ENCODE measurements at regions not wholly inside any gene's neighbourhood (a gene's known extent, or its start where the extent isn't known, plus 50 kb on each side); places are given as distances from the start of the nearest gene placed in this dataset.
A peak's percentile ranks its signal among the peaks of the same experiment; 100 is the strongest.

DNA sequence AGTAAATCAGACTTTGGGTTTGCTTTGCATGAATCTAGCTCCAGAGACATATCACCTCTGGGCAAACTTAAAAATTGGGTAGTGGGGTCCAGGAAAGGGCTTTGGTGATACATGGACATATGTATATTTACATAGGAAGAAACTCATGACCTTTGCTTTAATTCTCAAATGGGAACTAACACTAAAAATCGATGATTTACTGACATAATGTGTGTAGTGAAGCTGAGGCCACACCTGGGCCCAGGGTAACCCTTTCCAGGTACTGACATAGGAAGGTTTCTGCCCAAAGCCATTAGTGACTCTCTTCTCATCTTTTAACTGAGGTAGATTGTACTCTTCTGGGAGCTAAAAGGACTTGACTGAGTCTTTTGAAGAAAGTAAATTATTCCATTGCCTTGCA lies 411.2 kb upstream of the TBL1XR1 start:
- H3K27me3 Mint-ChIP-seq (ENCODE audit: unreplicated experiment) = no peaks in the 10 kb centered on the region
- H3K36me3 Mint-ChIP-seq (ENCODE audit: unreplicated experiment) = peaks cover 2% of the 10 kb centered on the region
- peaks cover 3% of the 10 kb centered on the region for H3K9me3 Mint-ChIP-seq (ENCODE audit: unreplicated experiment)
- TF ChIP-seq, protein P1, sequence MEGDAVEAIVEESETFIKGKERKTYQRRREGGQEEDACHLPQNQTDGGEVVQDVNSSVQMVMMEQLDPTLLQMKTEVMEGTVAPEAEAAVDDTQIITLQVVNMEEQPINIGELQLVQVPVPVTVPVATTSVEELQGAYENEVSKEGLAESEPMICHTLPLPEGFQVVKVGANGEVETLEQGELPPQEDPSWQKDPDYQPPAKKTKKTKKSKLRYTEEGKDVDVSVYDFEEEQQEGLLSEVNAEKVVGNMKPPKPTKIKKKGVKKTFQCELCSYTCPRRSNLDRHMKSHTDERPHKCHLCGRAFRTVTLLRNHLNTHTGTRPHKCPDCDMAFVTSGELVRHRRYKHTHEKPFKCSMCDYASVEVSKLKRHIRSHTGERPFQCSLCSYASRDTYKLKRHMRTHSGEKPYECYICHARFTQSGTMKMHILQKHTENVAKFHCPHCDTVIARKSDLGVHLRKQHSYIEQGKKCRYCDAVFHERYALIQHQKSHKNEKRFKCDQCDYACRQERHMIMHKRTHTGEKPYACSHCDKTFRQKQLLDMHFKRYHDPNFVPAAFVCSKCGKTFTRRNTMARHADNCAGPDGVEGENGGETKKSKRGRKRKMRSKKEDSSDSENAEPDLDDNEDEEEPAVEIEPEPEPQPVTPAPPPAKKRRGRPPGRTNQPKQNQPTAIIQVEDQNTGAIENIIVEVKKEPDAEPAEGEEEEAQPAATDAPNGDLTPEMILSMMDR (IDR thresholded peaks at IDR 0.05) = no peak
- no peak overlapping the region for H3K4me3 Mint-ChIP-seq (ENCODE audit: unreplicated experiment)
- H3K4me1 Mint-ChIP-seq (ENCODE audit: unreplicated experiment) = peaks cover 63% of the 10 kb centered on the region
- H3K27ac Mint-ChIP-seq (ENCODE audit: unreplicated experiment) = no peak overlapping the region
- DNase-seq (ENCODE audit: extremely low spot score, unreplicated experiment) = no peak

DNA sequence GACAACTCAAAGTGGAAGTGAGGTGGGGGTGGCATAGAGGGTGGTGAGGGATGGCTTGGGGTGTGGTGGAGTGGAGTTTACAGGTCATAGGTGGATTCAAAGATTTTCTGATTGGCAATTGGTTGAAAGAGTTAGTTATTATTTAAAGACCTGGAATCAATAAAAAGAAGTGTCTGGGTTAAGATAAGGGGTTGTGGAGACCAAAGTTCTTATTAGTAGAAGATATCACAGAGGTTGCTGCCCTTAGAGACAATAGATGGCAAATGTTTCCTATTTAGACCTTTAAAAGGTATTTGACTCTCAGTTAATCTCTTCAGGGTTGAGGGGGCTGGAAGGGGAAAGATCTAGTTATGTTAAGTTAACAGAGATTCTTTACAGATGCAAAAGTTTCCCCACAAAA lies 412.3 kb upstream of the TBL1XR1 start:
- H3K36me3 Mint-ChIP-seq (ENCODE audit: unreplicated experiment) = no peaks in the 10 kb centered on the region
- H3K4me1 Mint-ChIP-seq (ENCODE audit: unreplicated experiment) = peaks cover 67% of the 10 kb centered on the region
- no peak overlapping the region for H3K27ac Mint-ChIP-seq (ENCODE audit: unreplicated experiment)
- TF ChIP-seq, protein P1 (IDR thresholded peaks at IDR 0.05) = no peak
- DNase-seq (ENCODE audit: extremely low spot score, unreplicated experiment) = no peak
- H3K4me3 Mint-ChIP-seq (ENCODE audit: unreplicated experiment) = no peak overlapping the region
- peaks cover 3% of the 10 kb centered on the region for H3K9me3 Mint-ChIP-seq (ENCODE audit: unreplicated experiment)
- H3K27me3 Mint-ChIP-seq (ENCODE audit: unreplicated experiment) = no peaks in the 10 kb centered on the region

GRCh38 chr3:177610262-177610661 lies 413.0 kb upstream of the TBL1XR1 start:
- H3K4me1 Mint-ChIP-seq (ENCODE audit: unreplicated experiment) = peaks cover 74% of the 10 kb centered on the region
- H3K27ac Mint-ChIP-seq (ENCODE audit: unreplicated experiment) = peak overlapping the region; percentile 75
- H3K27me3 Mint-ChIP-seq (ENCODE audit: unreplicated experiment) = no peaks in the 10 kb centered on the region
- H3K36me3 Mint-ChIP-seq (ENCODE audit: unreplicated experiment) = no peaks in the 10 kb centered on the region
- H3K4me3 Mint-ChIP-seq (ENCODE audit: unreplicated experiment) = no peak overlapping the region
- no peak for DNase-seq (ENCODE audit: extremely low spot score, unreplicated experiment)
- TF ChIP-seq, protein P1 (IDR thresholded peaks at IDR 0.05) = no peak
- H3K9me3 Mint-ChIP-seq (ENCODE audit: unreplicated experiment) = no peaks in the 10 kb centered on the region

DNA sequence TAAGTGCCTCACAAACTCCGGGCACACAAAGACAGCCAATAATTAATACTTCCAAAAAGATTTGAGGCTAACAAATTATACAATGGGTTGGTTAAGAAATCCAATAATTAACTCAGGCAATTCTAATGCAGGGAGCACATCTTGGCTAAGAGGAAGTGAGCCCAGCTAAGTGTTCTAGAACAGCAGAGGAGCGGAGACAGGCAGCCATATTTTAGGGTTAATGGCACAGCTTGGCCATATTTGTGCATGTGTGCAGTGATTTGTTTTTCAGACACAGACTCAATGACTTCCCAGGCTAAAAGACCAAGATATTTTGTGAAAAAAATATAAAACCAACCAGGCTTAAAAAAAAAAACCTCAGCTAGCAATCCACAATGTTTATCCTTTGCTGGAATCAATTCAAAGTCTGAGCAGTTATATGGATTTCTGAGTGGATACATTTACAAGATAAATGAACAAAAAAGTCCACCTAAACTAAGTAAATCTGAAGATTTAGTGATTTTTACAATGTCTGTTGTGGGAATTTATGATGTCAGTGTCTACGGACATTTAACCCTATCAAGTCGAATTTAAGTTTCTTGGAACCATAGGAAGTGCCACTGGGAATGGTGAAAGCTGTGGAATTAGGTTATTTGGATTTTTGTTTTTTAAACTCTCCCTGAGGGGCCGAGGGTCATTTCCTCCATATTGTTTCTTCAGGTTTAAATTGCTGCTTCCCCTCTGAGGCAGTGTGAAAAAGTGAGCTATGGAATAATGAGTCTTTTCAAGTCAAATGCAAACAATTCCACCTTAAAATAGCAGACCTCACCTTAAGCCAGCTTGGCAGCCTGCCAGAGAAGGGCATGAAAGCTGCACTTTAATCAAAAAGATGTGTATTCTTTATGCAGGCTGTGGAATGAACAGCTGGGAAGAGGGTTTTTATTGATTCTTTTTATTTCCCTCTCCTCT lies 413.7 kb upstream of the TBL1XR1 start:
- DNase-seq (ENCODE audit: extremely low spot score, unreplicated experiment) = no peak
- H3K4me3 Mint-ChIP-seq (ENCODE audit: unreplicated experiment) = no peak overlapping the region
- peaks cover 81% of the 10 kb centered on the region for H3K4me1 Mint-ChIP-seq (ENCODE audit: unreplicated experiment)
- TF ChIP-seq, protein P1 (IDR thresholded peaks at IDR 0.05) = no peak
- H3K27ac Mint-ChIP-seq (ENCODE audit: unreplicated experiment) = peak overlapping the region; percentile 75
- H3K36me3 Mint-ChIP-seq (ENCODE audit: unreplicated experiment) = no peaks in the 10 kb centered on the region
- no peaks in the 10 kb centered on the region for H3K27me3 Mint-ChIP-seq (ENCODE audit: unreplicated experiment)
- no peaks in the 10 kb centered on the region for H3K9me3 Mint-ChIP-seq (ENCODE audit: unreplicated experiment)

DNA sequence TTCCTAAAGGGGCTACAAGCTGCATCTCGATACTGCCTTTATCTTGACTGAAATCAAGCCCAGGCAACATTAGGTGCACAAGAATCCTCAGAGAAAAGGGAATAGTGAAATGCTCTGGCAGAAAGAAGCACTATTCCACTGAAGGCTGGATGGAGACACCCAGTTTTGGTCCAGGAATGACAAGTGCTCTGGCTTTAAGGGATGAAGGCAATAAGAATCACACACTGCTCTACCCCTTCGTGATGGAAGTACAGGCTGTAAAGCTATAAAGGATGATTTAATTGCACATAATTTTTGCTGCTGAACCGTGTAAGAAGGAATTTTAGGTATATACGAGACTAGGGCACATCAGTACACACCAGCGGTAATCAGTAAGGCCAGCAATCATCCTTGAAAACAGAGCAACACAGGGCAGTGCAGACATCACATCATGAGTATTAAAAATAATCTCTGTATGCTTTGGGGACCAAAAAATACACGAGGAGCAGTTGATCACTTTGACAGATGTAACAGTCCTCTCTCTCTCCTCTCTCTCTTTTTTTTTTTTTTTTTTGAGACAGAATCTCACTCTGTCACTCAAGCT lies 414.6 kb upstream of the TBL1XR1 start:
- Mint-ChIP-seq H3K4me1 (ENCODE audit: unreplicated experiment) (peaks cover 84% of the 10 kb centered on the region), H3K4me3 (ENCODE audit: unreplicated experiment) (no peak overlapping the region), H3K27me3 (ENCODE audit: unreplicated experiment) (no peaks in the 10 kb centered on the region), H3K9me3 (ENCODE audit: unreplicated experiment) (no peaks in the 10 kb centered on the region), H3K36me3 (ENCODE audit: unreplicated experiment) (no peaks in the 10 kb centered on the region), H3K27ac (ENCODE audit: unreplicated experiment) (peak overlapping the region; percentile 75)
- TF ChIP-seq, protein P1 (IDR thresholded peaks at IDR 0.05) = no peak
- DNase-seq (ENCODE audit: extremely low spot score, unreplicated experiment) = no peak
